ENCODE measurements at regions not wholly inside any gene's neighbourhood (a gene's known extent, or its start where the extent isn't known, plus 50 kb on each side); places are given as distances from the start of the nearest gene placed in this dataset.

DNA sequence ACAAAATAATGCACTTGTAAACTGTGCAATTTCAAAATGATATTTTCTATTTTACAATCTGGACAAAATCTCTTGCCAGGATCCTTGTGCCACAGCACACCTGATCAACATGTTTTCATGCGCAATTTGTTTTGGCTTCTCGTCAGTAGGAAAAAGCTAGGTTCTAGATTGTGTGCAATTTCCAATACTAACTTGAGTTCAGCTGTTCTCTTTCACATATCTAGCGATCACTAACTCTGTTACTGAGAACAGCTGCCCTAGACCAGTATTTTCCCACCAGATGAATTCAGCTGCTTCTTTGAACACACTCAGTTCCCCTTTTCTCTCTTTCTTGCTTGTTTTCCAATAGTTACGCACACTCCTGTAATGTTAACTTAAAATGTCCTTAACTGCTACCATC is 131.2 kb downstream of the MAGEB5 start:
- no peaks in the 10 kb centered on the region for H3F3A ChIP-seq (replicated peaks; ENCODE audit: low read depth)
- H3K36me3 ChIP-seq (ENCODE audit: insufficient read depth) = no peaks in the 10 kb centered on the region
- no peaks in the 10 kb centered on the region for H3K9me2 ChIP-seq (ENCODE audit: insufficient read depth)
- Mint-ChIP-seq H3K9me3 (no peaks in the 10 kb centered on the region; the same call in 2 of the 3 replicates), H3K27ac (no peak overlapping the region), H3K27me3 (ENCODE audit: insufficient read depth, low read depth, poor library complexity) (no peaks in the 10 kb centered on the region), H3K4me1 (no peaks in the 10 kb centered on the region), H3K36me3 (ENCODE audit: low read depth) (no peaks in the 10 kb centered on the region), H3K4me3 (no peak overlapping the region)
- no peak overlapping the region for H2AFZ ChIP-seq
- H3K27me3 ChIP-seq (ENCODE audit: insufficient read depth) = no peaks in the 10 kb centered on the region
- no peak overlapping the region for H3K4me2 ChIP-seq
- TF ChIP-seq STAT1 (IDR thresholded peaks at IDR 0.05; ENCODE audit: unreplicated experiment) (no peak), JUNB (IDR thresholded peaks at IDR 0.05; ENCODE audit: unreplicated experiment) (no peak), NANOG (IDR thresholded peaks at IDR 0.05; ENCODE audit: borderline replicate concordance) (no peak), CREB1 (CRISPR knock-in tag; IDR thresholded peaks at IDR 0.05; ENCODE audit: low read depth) (no peak)
- TF ChIP-seq, protein P1, sequence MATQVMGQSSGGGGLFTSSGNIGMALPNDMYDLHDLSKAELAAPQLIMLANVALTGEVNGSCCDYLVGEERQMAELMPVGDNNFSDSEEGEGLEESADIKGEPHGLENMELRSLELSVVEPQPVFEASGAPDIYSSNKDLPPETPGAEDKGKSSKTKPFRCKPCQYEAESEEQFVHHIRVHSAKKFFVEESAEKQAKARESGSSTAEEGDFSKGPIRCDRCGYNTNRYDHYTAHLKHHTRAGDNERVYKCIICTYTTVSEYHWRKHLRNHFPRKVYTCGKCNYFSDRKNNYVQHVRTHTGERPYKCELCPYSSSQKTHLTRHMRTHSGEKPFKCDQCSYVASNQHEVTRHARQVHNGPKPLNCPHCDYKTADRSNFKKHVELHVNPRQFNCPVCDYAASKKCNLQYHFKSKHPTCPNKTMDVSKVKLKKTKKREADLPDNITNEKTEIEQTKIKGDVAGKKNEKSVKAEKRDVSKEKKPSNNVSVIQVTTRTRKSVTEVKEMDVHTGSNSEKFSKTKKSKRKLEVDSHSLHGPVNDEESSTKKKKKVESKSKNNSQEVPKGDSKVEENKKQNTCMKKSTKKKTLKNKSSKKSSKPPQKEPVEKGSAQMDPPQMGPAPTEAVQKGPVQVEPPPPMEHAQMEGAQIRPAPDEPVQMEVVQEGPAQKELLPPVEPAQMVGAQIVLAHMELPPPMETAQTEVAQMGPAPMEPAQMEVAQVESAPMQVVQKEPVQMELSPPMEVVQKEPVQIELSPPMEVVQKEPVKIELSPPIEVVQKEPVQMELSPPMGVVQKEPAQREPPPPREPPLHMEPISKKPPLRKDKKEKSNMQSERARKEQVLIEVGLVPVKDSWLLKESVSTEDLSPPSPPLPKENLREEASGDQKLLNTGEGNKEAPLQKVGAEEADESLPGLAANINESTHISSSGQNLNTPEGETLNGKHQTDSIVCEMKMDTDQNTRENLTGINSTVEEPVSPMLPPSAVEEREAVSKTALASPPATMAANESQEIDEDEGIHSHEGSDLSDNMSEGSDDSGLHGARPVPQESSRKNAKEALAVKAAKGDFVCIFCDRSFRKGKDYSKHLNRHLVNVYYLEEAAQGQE (IDR thresholded peaks at IDR 0.05; ENCODE audit: unreplicated experiment) = no peak
- TF ChIP-seq, protein P2, sequence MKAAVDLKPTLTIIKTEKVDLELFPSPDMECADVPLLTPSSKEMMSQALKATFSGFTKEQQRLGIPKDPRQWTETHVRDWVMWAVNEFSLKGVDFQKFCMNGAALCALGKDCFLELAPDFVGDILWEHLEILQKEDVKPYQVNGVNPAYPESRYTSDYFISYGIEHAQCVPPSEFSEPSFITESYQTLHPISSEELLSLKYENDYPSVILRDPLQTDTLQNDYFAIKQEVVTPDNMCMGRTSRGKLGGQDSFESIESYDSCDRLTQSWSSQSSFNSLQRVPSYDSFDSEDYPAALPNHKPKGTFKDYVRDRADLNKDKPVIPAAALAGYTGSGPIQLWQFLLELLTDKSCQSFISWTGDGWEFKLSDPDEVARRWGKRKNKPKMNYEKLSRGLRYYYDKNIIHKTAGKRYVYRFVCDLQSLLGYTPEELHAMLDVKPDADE (IDR thresholded peaks at IDR 0.05) = no peak
- no peak for ATAC-seq
- no peak overlapping the region for H3K4me3 ChIP-seq
- H3K27ac ChIP-seq (ENCODE audit: low read depth) = no peak overlapping the region
- H3K79me2 ChIP-seq (replicated peaks; ENCODE audit: insufficient read depth) = no peaks in the 10 kb centered on the region
- H4K20me1 ChIP-seq (replicated peaks; ENCODE audit: insufficient read depth) = no peaks in the 10 kb centered on the region
- H3K4me1 ChIP-seq (ENCODE audit: insufficient read depth) = no peaks in the 10 kb centered on the region
- DNase-seq (ENCODE audit: low spot score) = no peak

GRCh38 chrX:26334232-26334631 is 118.3 kb downstream of the MAGEB5 start:
- H3K27ac Mint-ChIP-seq = no peak overlapping the region
- Histone ChIP-seq H4K20me1 (replicated peaks; ENCODE audit: insufficient read depth) (no peaks in the 10 kb centered on the region), H3K4me3 (no peak overlapping the region), H3K36me3 (ENCODE audit: insufficient read depth) (no peaks in the 10 kb centered on the region), H3K4me2 (no peak overlapping the region), H3F3A (replicated peaks; ENCODE audit: low read depth) (no peaks in the 10 kb centered on the region), H3K79me2 (replicated peaks; ENCODE audit: insufficient read depth) (no peaks in the 10 kb centered on the region), H3K9me2 (ENCODE audit: insufficient read depth) (no peaks in the 10 kb centered on the region), H3K27ac (ENCODE audit: low read depth) (no peak overlapping the region), H3K4me1 (ENCODE audit: insufficient read depth) (no peaks in the 10 kb centered on the region), H2AFZ (no peak overlapping the region), H3K27me3 (ENCODE audit: insufficient read depth) (no peaks in the 10 kb centered on the region)
- ATAC-seq (no peak), DNase-seq (ENCODE audit: low spot score) (no peak)
- H3K4me1 Mint-ChIP-seq = no peaks in the 10 kb centered on the region
- peaks cover 2% of the 10 kb centered on the region for H3K27me3 Mint-ChIP-seq (ENCODE audit: insufficient read depth, low read depth, poor library complexity)
- TF ChIP-seq CTCF (conservative IDR thresholded peaks at IDR 0.05; ENCODE audit: low read depth in 2 of 2) (no peak), ZNF331 (CRISPR knock-in tag; IDR thresholded peaks at IDR 0.05; ENCODE audit: low read depth) (no peak), JUNB (IDR thresholded peaks at IDR 0.05; ENCODE audit: unreplicated experiment) (no peak), STAT1 (IDR thresholded peaks at IDR 0.05; ENCODE audit: unreplicated experiment) (no peak), NANOG (IDR thresholded peaks at IDR 0.05; ENCODE audit: borderline replicate concordance) (no peak), CREB1 (CRISPR knock-in tag; IDR thresholded peaks at IDR 0.05; ENCODE audit: low read depth) (no peak)
- TF ChIP-seq, protein P1 (IDR thresholded peaks at IDR 0.05; ENCODE audit: unreplicated experiment) = no peak
- peaks cover 6% of the 10 kb centered on the region; the same call in 1 of the 3 replicates for H3K36me3 Mint-ChIP-seq (ENCODE audit: low read depth)
- H3K9me3 Mint-ChIP-seq = peaks cover 18% of the 10 kb centered on the region
- no peak overlapping the region for H3K4me3 Mint-ChIP-seq

Measured in GM23338 (cell line).